ENCODE measurements at regions not wholly inside any gene's neighbourhood (a gene's known extent, or its start where the extent isn't known, plus 50 kb on each side); places are given as distances from the start of the nearest gene placed in this dataset.

DNA sequence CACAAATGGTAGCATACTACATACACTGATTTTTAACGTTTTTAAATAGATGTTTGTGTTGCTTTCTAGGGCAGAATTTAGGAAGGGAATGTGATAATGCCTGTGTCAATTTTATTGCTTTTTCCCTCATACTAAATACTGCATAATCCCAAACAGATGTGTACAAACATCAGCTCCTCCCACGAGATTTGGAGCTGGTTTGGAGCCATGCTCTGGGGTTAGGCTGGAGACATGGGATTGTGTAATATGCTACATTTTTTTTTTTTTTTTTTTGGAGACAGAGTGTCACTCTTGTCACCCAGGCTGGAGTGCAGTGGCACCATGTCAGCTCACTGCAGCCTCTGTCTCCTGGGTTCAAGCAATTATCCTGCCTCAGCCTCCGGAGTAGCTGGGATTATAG lies 80.1 kb downstream of the EBLN2 start:
- Histone ChIP-seq H3K27me3 (ENCODE audit: control insufficient read depth in 2 of 2, insufficient read depth in 2 of 2, low read length in 2 of 2) (no peaks in the 10 kb centered on the region), H3K9me3 (replicated peaks; ENCODE audit: control insufficient read depth, insufficient read depth, low read depth, low read length) (no peaks in the 10 kb centered on the region), H3K9me1 (ENCODE audit: control insufficient read depth, insufficient read depth, low read length) (no peaks in the 10 kb centered on the region), H2AFZ (ENCODE audit: low read depth, low read length) (no peak overlapping the region), H3K4me1 (replicated peaks in 1 of 2; ENCODE audit: control insufficient read depth in 2 of 2, insufficient read depth in 2 of 2, low read length in 2 of 2) (peaks cover 13 to 22% of the 10 kb centered on the region in 2 experiments; a peak in 4 of 5 replicates), H3K4me2 (ENCODE audit: insufficient read depth, low read length) (no peak overlapping the region), H3K79me2 (ENCODE audit: control insufficient read depth, insufficient read depth, low read length) (no peaks in the 10 kb centered on the region), H4K20me1 (replicated peaks; ENCODE audit: control insufficient read depth, insufficient read depth, low read length) (no peaks in the 10 kb centered on the region), H3K36me3 (ENCODE audit: control insufficient read depth, insufficient read depth, low read length) (no peaks in the 10 kb centered on the region), H3K4me3 (no peak overlapping the region), H3K27ac (ENCODE audit: extremely low read depth, low read depth, low read length) (no peak overlapping the region), H3K9ac (ENCODE audit: insufficient read depth in 1 of 2, low read depth in 2 of 2, low read length in 2 of 2) (no peak overlapping the region)
- CTCF ChIA-PET (ENCODE audit: low intra/inter-chr PET ratio) = no interaction called here
- FAIRE-seq (no peak), DNase-seq (ENCODE audit: extremely low read depth in 1 of 4, low spot score in 3 of 4) (no peak), ATAC-seq (no peak)
- intact Hi-C loops (cut with micrococcal nuclease) = no loop called here
- in situ Hi-C loops (cut with MboI) = no loop called here
- no TSS peak for BruUV-seq (replicated peaks)
- no peak for TF ChIP-seq NR3C1 (CRISPR knock-in tag; IDR thresholded peaks at IDR 0.05)
- no peak for TF ChIP-seq DMBX1 (CRISPR knock-in tag; IDR thresholded peaks at IDR 0.05; ENCODE audit: borderline replicate concordance)
- TF ChIP-seq SRSF9 (IDR thresholded peaks at IDR 0.05; ENCODE audit: borderline replicate concordance, low read depth, low read length) = no peak
- POLR2A ChIA-PET = interaction anchor here (0.7 kb wide), 1 partner anchor 65 kb away, joined by 3 read pairs; no protein-coding TSS in a partner anchor
- WGBS (ENCODE audit: insufficient coverage, low coverage, missing lambda C conversion rate) = 41% methylated on average over 3 of the region's 3 CpGs

DNA sequence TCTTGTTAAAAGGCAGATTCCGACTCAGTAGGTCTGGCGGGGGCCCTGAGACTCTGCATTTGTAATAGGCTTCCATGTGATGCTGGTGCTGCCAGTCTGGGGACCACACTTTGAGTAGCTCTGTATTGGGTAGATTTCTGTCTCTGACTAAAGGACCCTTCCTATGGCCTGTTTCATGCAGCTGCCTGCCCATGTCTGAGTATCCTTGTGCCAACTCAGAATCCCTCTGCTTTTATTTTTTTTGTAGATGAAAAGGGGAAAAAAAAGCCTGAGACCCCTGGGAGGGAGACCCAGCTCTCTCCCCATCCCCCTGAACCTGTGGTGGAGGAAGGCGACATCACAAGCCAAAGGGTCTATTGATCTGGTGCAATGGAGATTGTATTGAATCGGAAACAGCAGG lies 81.9 kb downstream of the EBLN2 start:
- 0 out of 4 replicates have a peak overlapping the region, but pooled peaks of 1 of the 2 experiments have one; percentile 18 for H3K9ac ChIP-seq (ENCODE audit: insufficient read depth in 1 of 2, low read depth in 2 of 2, low read length in 2 of 2)
- H3K4me1 ChIP-seq (replicated peaks in 1 of 2; ENCODE audit: control insufficient read depth in 2 of 2, insufficient read depth in 2 of 2, low read length in 2 of 2) = peaks cover 13 to 22% of the 10 kb centered on the region in 2 experiments; a peak in 4 of 5 replicates
- no TSS peak for BruUV-seq (replicated peaks)
- ATAC-seq (no peak), FAIRE-seq (no peak), DNase-seq (ENCODE audit: extremely low read depth in 1 of 4, low spot score in 3 of 4) (no peak)
- in situ Hi-C loops (cut with MboI) = no loop called here
- WGBS (ENCODE audit: insufficient coverage, low coverage, missing lambda C conversion rate) = 35% methylated on average over 3 of the region's 4 CpGs
- ChIA-PET POLR2A (interaction anchor here (0.6 to 1.0 kb wide), 2 partner anchors 10 to 40 kb away, joined by 3 read pairs; no protein-coding TSS in a partner anchor), CTCF (ENCODE audit: low intra/inter-chr PET ratio) (no interaction called here)
- no peaks in the 10 kb centered on the region for H3K9me3 ChIP-seq (replicated peaks; ENCODE audit: control insufficient read depth, insufficient read depth, low read depth, low read length)
- no peaks in the 10 kb centered on the region for H3K9me1 ChIP-seq (ENCODE audit: control insufficient read depth, insufficient read depth, low read length)
- no peaks in the 10 kb centered on the region for H4K20me1 ChIP-seq (replicated peaks; ENCODE audit: control insufficient read depth, insufficient read depth, low read length)
- H3K27me3 ChIP-seq (ENCODE audit: control insufficient read depth in 2 of 2, insufficient read depth in 2 of 2, low read length in 2 of 2) = no peaks in the 10 kb centered on the region
- intact Hi-C loops (cut with micrococcal nuclease) = no loop called here
- H3K79me2 ChIP-seq (ENCODE audit: control insufficient read depth, insufficient read depth, low read length) = no peaks in the 10 kb centered on the region
- peak overlapping the region; percentile 37; the same call in 1 of the 3 replicates for H3K27ac ChIP-seq (ENCODE audit: extremely low read depth, low read depth, low read length)
- peak overlapping the region; percentile 56 for H3K4me2 ChIP-seq (ENCODE audit: insufficient read depth, low read length)
- H3K36me3 ChIP-seq (ENCODE audit: control insufficient read depth, insufficient read depth, low read length) = no peaks in the 10 kb centered on the region
- peak overlapping the region; percentile 66 for H2AFZ ChIP-seq (ENCODE audit: low read depth, low read length)
- no peak overlapping the region for H3K4me3 ChIP-seq
- no peak for TF ChIP-seq TOE1 (IDR thresholded peaks at IDR 0.05; ENCODE audit: borderline replicate concordance)
- no peak for TF ChIP-seq TOE1 (CRISPR knock-in tag; IDR thresholded peaks at IDR 0.05; ENCODE audit: borderline replicate concordance, low read depth)
- no peak for TF ChIP-seq RBFOX2 (IDR thresholded peaks at IDR 0.05; ENCODE audit: low read depth, low read length)
- TF ChIP-seq ARID2 (IDR thresholded peaks at IDR 0.05) = no peak
- no peak for TF ChIP-seq ZBTB7A (IDR thresholded peaks at IDR 0.05; ENCODE audit: borderline replicate concordance, control insufficient read depth, low read depth, low read length)
- TF ChIP-seq SRSF7 (optimal IDR thresholded peaks at IDR 0.05; ENCODE audit: low read depth, low read length) = no peak
- TF ChIP-seq HOXB6 (CRISPR knock-in tag; IDR thresholded peaks at IDR 0.05; ENCODE audit: borderline replicate concordance) = no peak
- no peak for TF ChIP-seq JUN (IDR thresholded peaks at IDR 0.05; ENCODE audit: borderline replicate concordance, low read depth, low read length)
- no peak for TF ChIP-seq JUN (CRISPR knock-in tag; IDR thresholded peaks at IDR 0.05; ENCODE audit: borderline replicate concordance)
- TF ChIP-seq SMARCE1 (IDR thresholded peaks at IDR 0.05) = no peak
- TF ChIP-seq PHB2 (IDR thresholded peaks at IDR 0.05; ENCODE audit: low read depth) = no peak
- no peak for TF ChIP-seq MTA3 (IDR thresholded peaks at IDR 0.05; ENCODE audit: borderline replicate concordance)
- TF ChIP-seq ZNF764 (CRISPR knock-in tag; IDR thresholded peaks at IDR 0.05; ENCODE audit: low read depth) = no peak
- no peak for TF ChIP-seq ZNF174 (CRISPR knock-in tag; IDR thresholded peaks at IDR 0.05)
- TF ChIP-seq FIP1L1 (IDR thresholded peaks at IDR 0.05; ENCODE audit: low read depth, low read length, poor library complexity, severe bottlenecking) = no peak
- no peak for TF ChIP-seq RCOR1 (IDR thresholded peaks at IDR 0.05; ENCODE audit: borderline replicate concordance in 1 of 2, low read depth in 2 of 2, low read length in 2 of 2)
- no peak for TF ChIP-seq ASH1L (IDR thresholded peaks at IDR 0.05; ENCODE audit: borderline replicate concordance, low read depth, partially characterized antibody)

Data from K562 (cell line).